H9 (cell line): ENCODE measurements at regions not wholly inside any gene's neighbourhood (a gene's known extent, or its start where the extent isn't known, plus 50 kb on each side); places are given as distances from the start of the nearest gene placed in this dataset.

Experiments
- DNase-seq: peaks from one replicate; pipeline ENCODE4 v3.0.0-alpha.2; 2017
- H2AFZ ChIP-seq: one replicate; pipeline ENCODE4 v1.6.1; 2013; ENCODE audit warnings: mild to moderate bottlenecking, low read length, control low read depth, moderate library complexity
- H2AK5ac ChIP-seq: 2 replicates; pipeline ENCODE4 v1.6.1; 2013; ENCODE audit warnings: low read length, control low read depth, mixed read lengths; ENCODE audit not compliant: insufficient read length
- H2BK120ac ChIP-seq: one replicate; pipeline ENCODE4 v1.6.1; 2013; ENCODE audit warnings: low read depth, mild to moderate bottlenecking, low read length, control low read depth, inconsistent platforms; ENCODE audit not compliant: poor library complexity, severe bottlenecking
- H2BK12ac ChIP-seq: 2 replicates; pipeline ENCODE4 v1.6.1; 2013; ENCODE audit warnings: low read length, control low read depth, mixed read lengths, low read depth; ENCODE audit not compliant: insufficient read length
- H2BK15ac ChIP-seq: 2 replicates; pipeline ENCODE4 v1.6.1; 2013; ENCODE audit warnings: low read depth, low read length, control low read depth
- H2BK20ac ChIP-seq: one replicate; pipeline ENCODE4 v1.6.1; 2013; ENCODE audit warnings: low read depth, mild to moderate bottlenecking, low read length, control low read depth, inconsistent platforms; ENCODE audit not compliant: poor library complexity, severe bottlenecking
- H2BK5ac ChIP-seq: 2 replicates; pipeline ENCODE4 v1.6.1; 2013; ENCODE audit warnings: low read length, control low read depth, mixed read lengths; ENCODE audit not compliant: insufficient read length
- H3K14ac ChIP-seq: 2 replicates; pipeline ENCODE4 v1.6.1; 2013; ENCODE audit warnings: low read length, control low read depth; ENCODE audit not compliant: insufficient read depth
- H3K18ac ChIP-seq: 2 replicates; pipeline ENCODE4 v1.6.1; 2013; ENCODE audit warnings: low read depth, mild to moderate bottlenecking, mixed read lengths, low read length, control low read depth; ENCODE audit not compliant: insufficient read length
- H3K23ac ChIP-seq: 2 replicates; pipeline ENCODE4 v1.6.1; 2013; ENCODE audit warnings: low read length, control low read depth, mixed read lengths, low read depth; ENCODE audit not compliant: insufficient read length
- H3K23me2 ChIP-seq: 2 replicates; pipeline ENCODE4 v1.6.1; 2013; ENCODE audit warnings: low read depth, mild to moderate bottlenecking, mixed read lengths, low read length, control low read depth; ENCODE audit not compliant: insufficient read length, poor library complexity, severe bottlenecking
- H3K27ac ChIP-seq: 2 replicates; pipeline ENCODE4 v1.5.1; 2013; ENCODE audit warnings: low read length, control low read depth, mixed read lengths, low read depth; ENCODE audit not compliant: insufficient read length
- H3K27me3 ChIP-seq: 2 replicates; pipeline ENCODE4 v1.6.1; 2013; ENCODE audit warnings: low read length, control low read depth, inconsistent platforms; ENCODE audit not compliant: insufficient read depth
- H3K4ac ChIP-seq: 2 replicates; pipeline ENCODE4 v1.6.1; 2013; ENCODE audit warnings: low read depth, mild to moderate bottlenecking, control low read depth, inconsistent platforms, low read length, moderate library complexity
- H3K4me1 ChIP-seq: 2 replicates; pipeline ENCODE4 v1.6.1; 2013; ENCODE audit warnings: low read length, control low read depth, inconsistent platforms; ENCODE audit not compliant: insufficient read depth
- H3K4me2 ChIP-seq: 2 replicates; pipeline ENCODE4 v1.6.1; 2013; ENCODE audit warnings: low read length, control low read depth, mixed read lengths; ENCODE audit not compliant: insufficient read length, insufficient read depth
- H3K56ac ChIP-seq: 2 replicates; pipeline ENCODE4 v1.6.1; 2013; ENCODE audit warnings: low read depth, mild to moderate bottlenecking, mixed read lengths, low read length, control low read depth; ENCODE audit not compliant: insufficient read length
- H3K79me1 ChIP-seq: 2 replicates; pipeline ENCODE4 v1.6.1; 2013; ENCODE audit warnings: low read depth, mild to moderate bottlenecking, moderate library complexity, low read length, control low read depth, inconsistent platforms; ENCODE audit not compliant: insufficient read depth, poor library complexity, severe bottlenecking
- H3K79me2 ChIP-seq: 2 replicates; pipeline ENCODE4 v1.6.1; 2013; ENCODE audit warnings: low read length, control low read depth, inconsistent platforms; ENCODE audit not compliant: insufficient read depth
- H3K9ac ChIP-seq: 2 replicates; pipeline ENCODE4 v1.6.1; 2013; ENCODE audit warnings: low read length, control low read depth, mixed read lengths; ENCODE audit not compliant: insufficient read length; ENCODE audit errors: extremely low read depth
- H3K9me3 ChIP-seq: one replicate; pipeline ENCODE4 v1.6.1; 2013; ENCODE audit warnings: low read depth, low read length, inconsistent platforms; ENCODE audit not compliant: control insufficient read depth
- H3T11ph ChIP-seq: one replicate; pipeline ENCODE4 v1.6.1; 2013; ENCODE audit warnings: mild to moderate bottlenecking, low read length, control low read depth, inconsistent platforms
- H4K20me1 ChIP-seq: one replicate; pipeline ENCODE4 v1.6.1; 2013; ENCODE audit not compliant: control insufficient read depth, insufficient read length, insufficient read depth
- H4K5ac ChIP-seq: 2 replicates; pipeline ENCODE4 v1.6.1; 2013; ENCODE audit warnings: low read depth, mild to moderate bottlenecking, mixed read lengths, low read length, control low read depth; ENCODE audit not compliant: insufficient read length
- H4K8ac ChIP-seq: replicated peaks from 2 replicates; pipeline ENCODE4 v1.6.1; 2013; ENCODE audit warnings: low read length, control low read depth, mixed read lengths, low read depth; ENCODE audit not compliant: insufficient read length
- H4K91ac ChIP-seq: 2 replicates; pipeline ENCODE4 v1.6.1; 2013; ENCODE audit warnings: low read depth, mild to moderate bottlenecking, moderate library complexity, mixed read lengths, low read length, control low read depth; ENCODE audit not compliant: insufficient read length
- H3K27ac Mint-ChIP-seq, 3 experiments: 2 replicates in 2 of 3; 3 replicates in 1 of 3; pipeline ENCODE4 v1.8.0; 2020 to 2021; ENCODE audit warnings: mixed read lengths in 3 of 3, mild to moderate bottlenecking in 1 of 3, moderate library complexity in 1 of 3
- H3K27me3 Mint-ChIP-seq: 2 replicates; pipeline ENCODE4 v1.8.0; 2021; ENCODE audit warnings: low read depth, mild to moderate bottlenecking, moderate library complexity, mixed read lengths
- H3K36me3 Mint-ChIP-seq, 3 experiments: 2 replicates in 2 of 3; 3 replicates in 1 of 3; pipeline ENCODE4 v1.8.0; 2020 to 2021; ENCODE audit warnings: low read depth in 3 of 3, mixed read lengths in 3 of 3; ENCODE audit not compliant: insufficient read depth in 1 of 3
- H3K4me1 Mint-ChIP-seq, 2 experiments: 2 replicates each; pipeline ENCODE4 v1.8.0; 2020; ENCODE audit warnings: mixed read lengths in 2 of 2
- H3K4me3 Mint-ChIP-seq, 2 experiments: 2 replicates in 1 of 2; 3 replicates in 1 of 2; pipeline ENCODE4 v1.8.0; 2020 to 2021; ENCODE audit warnings: mild to moderate bottlenecking in 2 of 2, mixed read lengths in 2 of 2, moderate library complexity in 1 of 2
- H3K9me3 Mint-ChIP-seq, 2 experiments: 2 replicates in 1 of 2; 3 replicates in 1 of 2; pipeline ENCODE4 v1.8.0; 2020; ENCODE audit warnings: mild to moderate bottlenecking in 2 of 2, mixed read lengths in 2 of 2, moderate library complexity in 1 of 2
- CTCF ChIP-seq: fragments of 200-600 bp; sonication (generic); conservative IDR thresholded peaks from 3 replicates; pipeline ENCODE4 v1.8.0; 2021; ENCODE audit warnings: antibody characterized with exemption, mild to moderate bottlenecking
- WGBS: extraction: QIAGEN DNeasy Blood & Tissue Kit; methylation state at CpG from one replicate; pipeline ENCODE4 v1.1.7; 2013; ENCODE audit warnings: missing lambda C conversion rate, low lambda C conversion rate, mixed read lengths; ENCODE audit not compliant: insufficient read length; ENCODE audit errors: extremely low coverage; 5-methylcytosine and 5-hydroxymethylcytosine counted together

- Histone ChIP-seq H4K5ac (no peak overlapping the region), H3K27me3 (no peaks in the 10 kb centered on the region), H3K9ac (no peak overlapping the region), H3K79me1 (no peaks in the 10 kb centered on the region), H2BK12ac (no peak overlapping the region), H4K20me1 (peaks cover 2% of the 10 kb centered on the region), H3K23ac (no peak overlapping the region), H3K9me3 (no peaks in the 10 kb centered on the region), H3K23me2 (no peaks in the 10 kb centered on the region), H3T11ph (no peak overlapping the region), H3K79me2 (no peaks in the 10 kb centered on the region), H3K4me2 (no peak overlapping the region), H3K27ac (no peak overlapping the region), H2BK5ac (no peak overlapping the region), H2BK120ac (no peak overlapping the region), H4K8ac (no peak overlapping the region), H2AFZ (no peak overlapping the region), H3K4me1 (no peaks in the 10 kb centered on the region), H3K4ac (no peak overlapping the region), H3K18ac (no peak overlapping the region), H3K56ac (no peak overlapping the region), H4K91ac (no peak overlapping the region), H2BK15ac (no peak overlapping the region), H2AK5ac (no peak overlapping the region), H3K14ac (no peak overlapping the region; the same call in 1 of the 2 replicates), H2BK20ac (no peak overlapping the region)
- peaks cover 0 to 6% of the 10 kb centered on the region in 2 experiments; a peak in 2 of 4 replicates for H3K4me1 Mint-ChIP-seq
- TF ChIP-seq CTCF = no peak
- H3K36me3 Mint-ChIP-seq = peaks cover 0 to 3% (median 0%) of the 10 kb centered on the region in 3 experiments; a peak in 1 of 7 replicates
- WGBS = no CpG with 5 or more reads among the region's 14 CpGs
- no peak overlapping the region; a peak in 1 of 7 replicates for H3K27ac Mint-ChIP-seq
- H3K4me3 Mint-ChIP-seq = no peak overlapping the region
- DNase-seq = no peak
- no peaks in the 10 kb centered on the region; a peak in 1 of 5 replicates for H3K9me3 Mint-ChIP-seq
- no peaks in the 10 kb centered on the region; the same call in 1 of the 2 replicates for H3K27me3 Mint-ChIP-seq
Measured at GRCh38 chr22:48641906-48642475, 1185.7 kb downstream of the BRD1 start.
